ENCODE measurements at regions not wholly inside any gene's neighbourhood (a gene's known extent, or its start where the extent isn't known, plus 50 kb on each side); places are given as distances from the start of the nearest gene placed in this dataset.

DNA sequence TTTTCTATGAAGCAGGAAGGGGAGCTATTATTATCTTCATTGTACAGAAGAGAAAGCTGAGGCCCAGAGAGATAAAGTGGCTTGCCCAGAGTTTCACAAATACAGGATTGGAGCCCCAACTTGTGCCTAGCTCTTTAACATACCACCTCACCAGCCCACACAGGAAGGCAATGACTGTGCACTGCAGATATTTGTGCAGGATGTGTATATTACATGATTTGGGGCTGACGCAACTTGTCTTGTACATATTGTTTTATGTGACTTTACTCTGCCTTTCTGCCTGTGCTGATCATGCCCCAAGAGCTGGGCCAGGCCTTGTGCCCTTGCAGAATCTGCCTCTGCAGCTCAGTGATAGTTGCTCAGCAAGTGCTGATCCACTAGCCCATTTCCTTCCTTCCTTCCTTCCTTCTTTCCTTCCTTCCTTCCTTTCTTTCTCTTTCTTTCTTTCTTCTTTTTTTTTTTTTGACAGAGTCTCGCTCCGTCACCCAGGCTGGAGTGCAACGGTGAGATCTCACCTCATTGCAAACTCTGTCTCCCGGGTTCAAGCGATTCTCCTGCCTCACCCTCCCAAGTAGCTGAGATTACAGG is 106.6 kb upstream of the TBCA start:
- no peak overlapping the region for H3K4me3 Mint-ChIP-seq
- TF ChIP-seq, protein P1, sequence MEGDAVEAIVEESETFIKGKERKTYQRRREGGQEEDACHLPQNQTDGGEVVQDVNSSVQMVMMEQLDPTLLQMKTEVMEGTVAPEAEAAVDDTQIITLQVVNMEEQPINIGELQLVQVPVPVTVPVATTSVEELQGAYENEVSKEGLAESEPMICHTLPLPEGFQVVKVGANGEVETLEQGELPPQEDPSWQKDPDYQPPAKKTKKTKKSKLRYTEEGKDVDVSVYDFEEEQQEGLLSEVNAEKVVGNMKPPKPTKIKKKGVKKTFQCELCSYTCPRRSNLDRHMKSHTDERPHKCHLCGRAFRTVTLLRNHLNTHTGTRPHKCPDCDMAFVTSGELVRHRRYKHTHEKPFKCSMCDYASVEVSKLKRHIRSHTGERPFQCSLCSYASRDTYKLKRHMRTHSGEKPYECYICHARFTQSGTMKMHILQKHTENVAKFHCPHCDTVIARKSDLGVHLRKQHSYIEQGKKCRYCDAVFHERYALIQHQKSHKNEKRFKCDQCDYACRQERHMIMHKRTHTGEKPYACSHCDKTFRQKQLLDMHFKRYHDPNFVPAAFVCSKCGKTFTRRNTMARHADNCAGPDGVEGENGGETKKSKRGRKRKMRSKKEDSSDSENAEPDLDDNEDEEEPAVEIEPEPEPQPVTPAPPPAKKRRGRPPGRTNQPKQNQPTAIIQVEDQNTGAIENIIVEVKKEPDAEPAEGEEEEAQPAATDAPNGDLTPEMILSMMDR (IDR thresholded peaks at IDR 0.05; ENCODE audit: unreplicated experiment), result no peak
- H3K27ac Mint-ChIP-seq, result no peak overlapping the region
- no peak for DNase-seq (ENCODE audit: low spot score in 2 of 2, unreplicated experiment in 2 of 2)
- H3K9me3 Mint-ChIP-seq, result no peaks in the 10 kb centered on the region
- H3K36me3 Mint-ChIP-seq, result no peaks in the 10 kb centered on the region
- H3K4me1 Mint-ChIP-seq, result peaks cover 6% of the 10 kb centered on the region
- peaks cover 8% of the 10 kb centered on the region for H3K27me3 Mint-ChIP-seq (ENCODE audit: low read depth)

- Mint-ChIP-seq H3K9me3 (no peaks in the 10 kb centered on the region), H3K27ac (no peak overlapping the region), H3K4me3 (no peak overlapping the region), H3K27me3 (ENCODE audit: low read depth) (peaks cover 8% of the 10 kb centered on the region), H3K36me3 (no peaks in the 10 kb centered on the region), H3K4me1 (peaks cover 6% of the 10 kb centered on the region)
- TF ChIP-seq, protein P1 (IDR thresholded peaks at IDR 0.05; ENCODE audit: unreplicated experiment), result no peak
- DNase-seq (ENCODE audit: low spot score in 2 of 2, unreplicated experiment in 2 of 2), result no peak
These were observed 105.4 kb upstream of the TBCA start for GRCh38 chr5:77881528-77881927.

DNA sequence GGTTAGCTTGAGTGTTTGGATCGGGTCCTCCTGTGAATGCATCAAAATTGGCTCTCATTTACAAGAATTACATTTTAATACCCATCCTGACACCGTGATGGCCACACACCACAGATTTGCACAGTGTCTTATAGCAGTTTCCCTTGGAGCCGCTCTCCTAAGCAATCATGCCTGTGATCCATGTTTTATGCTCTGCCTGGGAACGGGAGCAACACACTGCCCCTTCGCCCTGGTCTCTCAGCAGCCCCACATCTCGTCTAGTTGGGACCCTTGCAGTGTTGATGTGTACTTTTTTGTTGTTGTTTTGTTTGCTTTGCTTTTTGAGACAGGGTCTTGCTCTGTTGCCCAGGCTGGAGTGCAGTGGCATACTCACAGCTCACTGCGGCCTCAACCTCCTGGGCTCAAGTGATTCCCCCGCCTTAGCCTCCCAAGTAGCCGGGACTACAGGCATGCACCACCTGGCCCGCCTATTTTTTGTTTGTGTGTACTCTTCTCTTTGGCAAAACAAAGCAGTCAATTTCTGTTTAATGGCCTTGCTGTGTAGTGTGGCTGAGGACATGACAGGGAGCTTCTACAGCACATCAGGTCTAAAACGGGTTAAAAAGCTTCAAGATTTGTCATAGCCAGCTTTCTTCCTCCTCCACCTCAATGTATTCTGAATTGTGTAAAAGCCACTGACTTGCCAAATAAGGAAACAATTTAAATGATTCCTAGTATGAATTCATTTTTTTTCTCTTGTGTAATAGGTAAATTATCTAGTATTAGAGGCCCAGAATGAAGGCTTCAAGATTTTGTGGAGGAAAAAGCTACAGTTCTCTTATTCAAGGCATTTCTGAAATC is 101.6 kb upstream of the TBCA start:
- Mint-ChIP-seq H3K36me3 (no peaks in the 10 kb centered on the region), H3K27me3 (ENCODE audit: low read depth) (no peaks in the 10 kb centered on the region), H3K9me3 (no peaks in the 10 kb centered on the region), H3K27ac (no peak overlapping the region), H3K4me1 (peaks cover 6% of the 10 kb centered on the region), H3K4me3 (no peak overlapping the region)
- no peak for DNase-seq (ENCODE audit: low spot score in 2 of 2, unreplicated experiment in 2 of 2)
- TF ChIP-seq, protein P1 (IDR thresholded peaks at IDR 0.05; ENCODE audit: unreplicated experiment), result no peak

DNA sequence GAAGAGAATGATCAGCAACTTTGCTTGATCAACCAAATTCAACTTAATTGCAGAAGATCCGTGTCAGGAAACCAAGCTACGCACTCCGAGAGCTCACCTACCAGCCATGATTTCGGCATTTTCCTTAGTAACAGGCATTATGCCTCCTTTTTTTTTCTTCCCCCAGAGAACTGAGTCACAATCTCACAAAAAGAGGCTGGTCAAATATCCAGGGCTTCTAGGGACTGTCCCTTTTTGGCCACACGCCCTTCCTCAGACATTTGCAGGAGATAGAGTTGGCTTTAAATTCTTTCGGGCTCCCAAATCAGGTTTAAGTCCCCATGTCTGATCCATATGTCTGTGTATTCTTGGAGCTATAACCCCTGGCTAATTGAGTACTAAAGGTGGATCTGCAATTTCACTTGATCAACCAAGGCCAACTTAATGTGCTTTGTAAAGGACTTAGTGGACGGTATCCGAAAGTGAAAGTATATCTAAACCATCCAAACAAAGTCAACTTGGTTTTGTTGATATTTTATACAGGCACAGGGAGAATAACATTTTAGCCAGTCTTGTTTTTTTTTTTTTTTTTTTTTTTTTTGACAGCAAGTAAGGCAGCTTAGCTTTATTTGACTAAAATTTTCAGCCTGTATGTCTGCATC is 100.8 kb upstream of the TBCA start:
- Mint-ChIP-seq H3K27me3 (ENCODE audit: low read depth) (no peaks in the 10 kb centered on the region), H3K27ac (no peak overlapping the region), H3K4me1 (peaks cover 6% of the 10 kb centered on the region), H3K36me3 (no peaks in the 10 kb centered on the region), H3K9me3 (no peaks in the 10 kb centered on the region), H3K4me3 (no peak overlapping the region)
- TF ChIP-seq, protein P1 (IDR thresholded peaks at IDR 0.05; ENCODE audit: unreplicated experiment), result no peak
- DNase-seq (ENCODE audit: low spot score in 2 of 2, unreplicated experiment in 2 of 2), result no peak

DNA sequence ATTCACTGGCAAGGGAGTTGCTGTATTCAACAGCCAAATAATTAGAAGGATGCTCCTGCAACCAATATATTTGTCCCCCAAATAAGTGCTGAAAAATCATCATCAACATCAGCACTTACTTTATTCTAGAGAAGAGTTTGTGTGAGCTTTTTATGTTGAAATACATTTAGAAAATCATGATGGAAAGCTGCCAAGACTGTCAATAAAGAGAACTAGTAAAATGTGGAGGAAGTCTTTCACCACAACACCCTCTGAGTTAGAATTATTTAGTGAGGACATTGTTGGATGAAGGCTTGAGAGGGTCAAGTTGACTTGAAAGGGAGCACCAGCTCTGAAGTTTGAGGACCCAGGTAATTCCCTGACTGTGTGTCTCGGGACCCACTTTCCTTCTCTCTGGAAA is 100.2 kb upstream of the TBCA start:
- Mint-ChIP-seq H3K4me3 (no peak overlapping the region), H3K27ac (no peak overlapping the region), H3K4me1 (peaks cover 3% of the 10 kb centered on the region), H3K27me3 (ENCODE audit: low read depth) (no peaks in the 10 kb centered on the region), H3K36me3 (no peaks in the 10 kb centered on the region), H3K9me3 (no peaks in the 10 kb centered on the region)
- TF ChIP-seq, protein P1 (IDR thresholded peaks at IDR 0.05; ENCODE audit: unreplicated experiment), result no peak
- DNase-seq (ENCODE audit: low spot score in 2 of 2, unreplicated experiment in 2 of 2), result no peak

Data from mesothelial cell of epicardium (in vitro differentiated cells).